ENCODE measurements at regions not wholly inside any gene's neighbourhood (a gene's known extent, or its start where the extent isn't known, plus 50 kb on each side); places are given as distances from the start of the nearest gene placed in this dataset.

- TF ChIP-seq CTCF (IDR thresholded peaks at IDR 0.05) (no peak), EZH2phosphoT487 (IDR thresholded peaks at IDR 0.05) (no peak)
Measured at GRCh38 chr6:139877828-139878405, 503.5 kb upstream of the CITED2 start.
